ENCODE measurements at regions not wholly inside any gene's neighbourhood (a gene's known extent, or its start where the extent isn't known, plus 50 kb on each side); places are given as distances from the start of the nearest gene placed in this dataset.

- H3K4me3 ChIP-seq (ENCODE audit: low read depth, poor library complexity, severe bottlenecking): no peak overlapping the region
- no peak for DNase-seq (ENCODE audit: low spot score in 2 of 2)
- intact Hi-C loops (cut with DNase I; ENCODE audit: low total_unique reads): no loop called here
- 43 to 55% methylated on average over 11 of the region's 11 CpGs for WGBS, 2 donors
- TF ChIP-seq POLR2A (IDR thresholded peaks at IDR 0.05): no peak
- TF ChIP-seq, protein P1, sequence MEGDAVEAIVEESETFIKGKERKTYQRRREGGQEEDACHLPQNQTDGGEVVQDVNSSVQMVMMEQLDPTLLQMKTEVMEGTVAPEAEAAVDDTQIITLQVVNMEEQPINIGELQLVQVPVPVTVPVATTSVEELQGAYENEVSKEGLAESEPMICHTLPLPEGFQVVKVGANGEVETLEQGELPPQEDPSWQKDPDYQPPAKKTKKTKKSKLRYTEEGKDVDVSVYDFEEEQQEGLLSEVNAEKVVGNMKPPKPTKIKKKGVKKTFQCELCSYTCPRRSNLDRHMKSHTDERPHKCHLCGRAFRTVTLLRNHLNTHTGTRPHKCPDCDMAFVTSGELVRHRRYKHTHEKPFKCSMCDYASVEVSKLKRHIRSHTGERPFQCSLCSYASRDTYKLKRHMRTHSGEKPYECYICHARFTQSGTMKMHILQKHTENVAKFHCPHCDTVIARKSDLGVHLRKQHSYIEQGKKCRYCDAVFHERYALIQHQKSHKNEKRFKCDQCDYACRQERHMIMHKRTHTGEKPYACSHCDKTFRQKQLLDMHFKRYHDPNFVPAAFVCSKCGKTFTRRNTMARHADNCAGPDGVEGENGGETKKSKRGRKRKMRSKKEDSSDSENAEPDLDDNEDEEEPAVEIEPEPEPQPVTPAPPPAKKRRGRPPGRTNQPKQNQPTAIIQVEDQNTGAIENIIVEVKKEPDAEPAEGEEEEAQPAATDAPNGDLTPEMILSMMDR (IDR thresholded peaks at IDR 0.05): no peak
Observed at GRCh38 chr15:93209690-93210445, 120.9 kb upstream of the RGMA start.

DNA sequence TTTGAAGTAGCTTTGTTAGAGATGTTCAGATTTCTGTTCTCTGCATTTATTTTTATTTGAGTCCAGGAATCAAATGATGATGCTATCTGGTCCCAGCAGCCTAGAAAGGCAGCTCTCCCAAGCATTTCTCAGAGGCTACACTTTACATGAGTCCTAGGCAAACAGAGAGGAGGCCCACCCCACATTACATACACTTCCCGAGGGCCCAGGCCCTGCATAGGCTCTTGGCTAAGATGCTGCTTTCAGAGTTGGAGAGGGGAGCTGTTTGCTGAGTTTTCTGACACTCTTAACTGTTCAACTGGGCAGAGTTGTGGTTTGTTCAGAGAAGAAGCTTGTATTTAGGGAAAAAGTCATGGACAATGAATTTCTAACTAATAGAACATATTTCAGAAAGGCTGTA lies 117.9 kb upstream of the RGMA start:
- intact Hi-C loops (cut with DNase I; ENCODE audit: low total_unique reads): no loop called here
- WGBS, 2 donors: 76 to 91% methylated on average over 1 of the region's 1 CpG
- H3K4me3 ChIP-seq (ENCODE audit: low read depth, poor library complexity, severe bottlenecking): no peak overlapping the region
- no peak for TF ChIP-seq POLR2A (IDR thresholded peaks at IDR 0.05)
- TF ChIP-seq, protein P1 (IDR thresholded peaks at IDR 0.05): no peak
- DNase-seq (ENCODE audit: low spot score in 2 of 2): no peak

DNA sequence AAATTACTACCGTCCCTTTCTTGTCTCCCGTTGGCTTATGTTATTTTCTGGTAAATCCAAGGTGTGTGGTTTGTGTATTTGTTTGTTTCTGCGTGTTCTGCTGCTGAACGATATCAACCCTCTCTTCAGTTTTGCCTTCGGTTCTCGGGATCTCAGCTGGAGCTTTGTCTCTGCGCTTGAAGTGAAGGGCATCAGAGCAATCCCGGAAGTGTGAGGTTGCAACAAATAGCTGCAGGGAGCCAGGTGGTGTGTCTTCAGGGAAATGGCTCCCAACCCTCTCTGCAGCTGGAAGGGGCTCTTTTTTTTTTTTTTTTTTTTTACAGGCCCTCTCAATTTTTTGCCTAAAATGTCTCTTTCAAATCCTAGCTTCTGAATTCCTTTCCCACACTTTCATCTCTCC lies 116.4 kb upstream of the RGMA start:
- DNase-seq (ENCODE audit: low spot score in 2 of 2): no peak
- H3K4me3 ChIP-seq (ENCODE audit: low read depth, poor library complexity, severe bottlenecking): no peak overlapping the region
- intact Hi-C loops (cut with DNase I; ENCODE audit: low total_unique reads): no loop called here
- no peak for TF ChIP-seq POLR2A (IDR thresholded peaks at IDR 0.05)
- TF ChIP-seq, protein P1 (IDR thresholded peaks at IDR 0.05): no peak
- 80 to 81% methylated on average over 8 of the region's 8 CpGs for WGBS, 2 donors

- 41 to 61% methylated on average over 1 of the region's 1 CpG for WGBS, 2 donors
- no peak for TF ChIP-seq POLR2A (IDR thresholded peaks at IDR 0.05)
- TF ChIP-seq, protein P1 (IDR thresholded peaks at IDR 0.05): no peak
- intact Hi-C loops (cut with DNase I; ENCODE audit: low total_unique reads): no loop called here
- H3K4me3 ChIP-seq (ENCODE audit: low read depth, poor library complexity, severe bottlenecking): no peak overlapping the region
- DNase-seq (ENCODE audit: low spot score in 2 of 2): peak in 1 of 2 donors; percentile 63
Observed at GRCh38 chr15:93203036-93203435, 114.0 kb upstream of the RGMA start.

- 86 to 89% methylated on average over 3 of the region's 3 CpGs for WGBS, 2 donors
- H3K4me3 ChIP-seq (ENCODE audit: low read depth, poor library complexity, severe bottlenecking): no peak overlapping the region
- no peak for TF ChIP-seq POLR2A (IDR thresholded peaks at IDR 0.05)
- TF ChIP-seq, protein P1 (IDR thresholded peaks at IDR 0.05): no peak
- DNase-seq (ENCODE audit: low spot score in 2 of 2): no peak
- intact Hi-C loops (cut with DNase I; ENCODE audit: low total_unique reads): no loop called here
Observed at GRCh38 chr15:93202405-93202804, 113.4 kb upstream of the RGMA start.

DNA sequence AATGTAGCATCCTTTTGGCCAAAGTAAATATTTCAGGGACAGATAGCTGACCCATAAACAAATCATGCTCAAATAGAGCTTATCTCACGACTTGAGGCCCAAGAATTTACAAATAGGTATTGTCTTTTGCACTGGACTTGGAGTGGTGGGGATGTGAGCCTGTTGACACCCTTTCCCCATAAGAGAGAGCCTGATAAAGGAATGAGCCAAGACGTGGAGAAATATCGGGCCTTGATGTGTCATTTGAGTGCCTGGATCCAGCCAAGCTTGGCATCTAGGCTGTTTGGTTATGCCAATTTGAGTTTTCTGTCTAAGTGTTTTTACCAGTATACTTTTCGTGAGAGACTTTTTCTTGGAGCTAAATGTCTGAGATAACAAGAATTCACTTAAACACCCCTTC lies 112.9 kb upstream of the RGMA start:
- no peak for TF ChIP-seq POLR2A (IDR thresholded peaks at IDR 0.05)
- TF ChIP-seq, protein P1 (IDR thresholded peaks at IDR 0.05): no peak
- H3K4me3 ChIP-seq (ENCODE audit: low read depth, poor library complexity, severe bottlenecking): no peak overlapping the region
- intact Hi-C loops (cut with DNase I; ENCODE audit: low total_unique reads): no loop called here
- 40 to 42% methylated on average over 4 of the region's 4 CpGs for WGBS, 2 donors
- no peak for DNase-seq (ENCODE audit: low spot score in 2 of 2)
